OCI-LY7 (cell line): ENCODE measurements at regions not wholly inside any gene's neighbourhood (a gene's known extent, or its start where the extent isn't known, plus 50 kb on each side); places are given as distances from the start of the nearest gene placed in this dataset.

Experiments used
- BruUV-seq: library from RNA; stranded (reverse); fragments of 400-500 nt; replicated peaks from 2 replicates; lab custom pipeline; 2021; lab: Mats Ljungman, UMichigan
- CTCF ChIA-PET: fragments of 300-600 bp; sonication (Branson Sonifier 250); formaldehyde crosslinking; loops from one replicate; lab custom pipeline; 2022; ENCODE audit warnings: antibody characterized with exemption; ENCODE audit not compliant: unreplicated experiment; lab: Charles Lee
- POLR2A ChIA-PET: fragments of 300-600 bp; sonication (Branson Sonifier 250); formaldehyde crosslinking; loops from one replicate; lab custom pipeline; 2022; ENCODE audit warnings: antibody characterized with exemption; lab: Charles Lee
- DNase-seq: peaks from one replicate; pipeline ENCODE4 v3.0.0-alpha.2; 2015; ENCODE audit warnings: low spot score
- H2AFZ ChIP-seq: fragments of 200-600 bp; sonication (generic), shearing (Covaris generic); 2 replicates; pipeline ENCODE4 v1.6.1; 2014; ENCODE audit warnings: mild to moderate bottlenecking, antibody characterized with exemption, low read length, moderate library complexity
- H3K27ac ChIP-seq: fragments of 200-600 bp; sonication (generic); 2 replicates; pipeline ENCODE4 v1.5.1; 2014; ENCODE audit warnings: mixed run types, low read depth, mild to moderate bottlenecking, moderate library complexity, low read length, inconsistent platforms; ENCODE audit not compliant: poor library complexity, severe bottlenecking
- H3K36me3 ChIP-seq: fragments of 200-600 bp; sonication (generic); 2 replicates; pipeline ENCODE4 v1.6.1; 2014; ENCODE audit warnings: mild to moderate bottlenecking, antibody characterized with exemption, low read length, moderate library complexity, mixed read lengths; ENCODE audit not compliant: insufficient read depth
- H3K4me1 ChIP-seq: fragments of 200-600 bp; sonication (generic); 2 replicates; pipeline ENCODE4 v1.5.1; 2014; ENCODE audit warnings: mild to moderate bottlenecking, low read length; ENCODE audit not compliant: insufficient read depth, poor library complexity, severe bottlenecking
- H3K4me2 ChIP-seq: fragments of 200-600 bp; sonication (generic); 2 replicates; pipeline ENCODE4 v1.6.1; 2014; ENCODE audit warnings: mild to moderate bottlenecking, low read length
- H3K4me3 ChIP-seq: fragments of 200-600 bp; sonication (generic); 2 replicates; pipeline ENCODE4 v1.5.1; 2014; ENCODE audit warnings: mild to moderate bottlenecking, low read depth, low read length; ENCODE audit not compliant: poor library complexity, severe bottlenecking
- H3K79me2 ChIP-seq: fragments of 200-600 bp; sonication (generic); 2 replicates; pipeline ENCODE4 v1.6.1; 2016; ENCODE audit warnings: low read depth, mild to moderate bottlenecking, low read length, moderate library complexity, mixed read lengths; ENCODE audit not compliant: insufficient read depth
- H3K9me2 ChIP-seq: fragments of 200-600 bp; sonication (generic); 2 replicates; pipeline ENCODE4 v1.6.1; 2016; ENCODE audit warnings: mild to moderate bottlenecking, low read length, mixed read lengths; ENCODE audit not compliant: insufficient read depth
- H3K9me3 ChIP-seq: fragments of 200-600 bp; sonication (generic); 2 replicates; pipeline ENCODE4 v1.6.1; 2014; ENCODE audit warnings: mild to moderate bottlenecking, mixed run types, low read length, mixed read lengths
- H4K20me1 ChIP-seq: fragments of 200-600 bp; sonication (generic); 2 replicates; pipeline ENCODE4 v1.6.1; 2014; ENCODE audit warnings: mild to moderate bottlenecking, antibody characterized with exemption, low read length, moderate library complexity, mixed read lengths; ENCODE audit not compliant: insufficient read depth
- CTCF ChIP-seq: fragments of 200-600 bp; sonication (generic); conservative IDR thresholded peaks from 2 replicates; pipeline ENCODE4 v1.5.1; 2014; ENCODE audit warnings: mild to moderate bottlenecking, antibody characterized with exemption, low read length, moderate library complexity, mixed read lengths
- EZH2phosphoT487 ChIP-seq: fragments of 200-600 bp; sonication (generic); IDR thresholded peaks from 2 replicates; pipeline ENCODE4 v1.6.1; 2018; ENCODE audit warnings: low read depth, borderline replicate concordance, mild to moderate bottlenecking, mixed run types, antibody characterized with exemption, low read length, moderate library complexity, mixed read lengths
- intact Hi-C: fragments of 100-400 bp; cut with micrococcal nuclease; formaldehyde crosslinking; loops from one replicate; pipeline ENCODE4 v1.10.0; 2022; ENCODE audit not compliant: unreplicated experiment

- DNase-seq: no peak
- H3K4me3 ChIP-seq: no peak overlapping the region
- ChIA-PET POLR2A (no interaction called here), CTCF (no interaction called here)
- no peaks in the 10 kb centered on the region for H3K79me2 ChIP-seq
- intact Hi-C loops: no loop called here
- no peaks in the 10 kb centered on the region for H4K20me1 ChIP-seq
- H3K27ac ChIP-seq: no peak overlapping the region
- H3K9me2 ChIP-seq: no peaks in the 10 kb centered on the region
- no peaks in the 10 kb centered on the region for H3K9me3 ChIP-seq
- H3K4me1 ChIP-seq: no peaks in the 10 kb centered on the region
- no peak overlapping the region for H3K4me2 ChIP-seq
- no peak overlapping the region for H2AFZ ChIP-seq
- H3K36me3 ChIP-seq: no peaks in the 10 kb centered on the region
- no peak for TF ChIP-seq EZH2phosphoT487
- TF ChIP-seq CTCF: no peak
- no TSS peak for BruUV-seq
Observed at GRCh38 chr6:43931201-43931600, 161.2 kb downstream of the VEGFA start.

GRCh38 chr6:43930440-43931154 lies 160.6 kb downstream of the VEGFA start:
- H3K4me1 ChIP-seq: no peaks in the 10 kb centered on the region
- no peaks in the 10 kb centered on the region for H3K36me3 ChIP-seq
- H2AFZ ChIP-seq: no peak overlapping the region
- DNase-seq: no peak
- POLR2A ChIA-PET: no interaction called here
- BruUV-seq: no TSS peak
- no peak overlapping the region for H3K4me2 ChIP-seq
- no peak for TF ChIP-seq EZH2phosphoT487
- TF ChIP-seq CTCF: no peak
- no peaks in the 10 kb centered on the region for H3K79me2 ChIP-seq
- H4K20me1 ChIP-seq: no peaks in the 10 kb centered on the region
- no peaks in the 10 kb centered on the region for H3K9me2 ChIP-seq
- H3K4me3 ChIP-seq: no peak overlapping the region
- H3K9me3 ChIP-seq: no peaks in the 10 kb centered on the region
- CTCF ChIA-PET: no interaction called here
- intact Hi-C loops: no loop called here
- no peak overlapping the region for H3K27ac ChIP-seq

GRCh38 chr6:43929511-43929910 lies 159.5 kb downstream of the VEGFA start:
- no peak for TF ChIP-seq CTCF
- TF ChIP-seq EZH2phosphoT487: no peak
- DNase-seq: no peak
- H2AFZ ChIP-seq: no peak overlapping the region
- no peaks in the 10 kb centered on the region for H3K79me2 ChIP-seq
- intact Hi-C loops: no loop called here
- CTCF ChIA-PET: no interaction called here
- no peaks in the 10 kb centered on the region for H3K4me1 ChIP-seq
- H3K4me3 ChIP-seq: no peak overlapping the region
- POLR2A ChIA-PET: no interaction called here
- H3K9me3 ChIP-seq: no peaks in the 10 kb centered on the region
- no peak overlapping the region for H3K27ac ChIP-seq
- H4K20me1 ChIP-seq: no peaks in the 10 kb centered on the region
- BruUV-seq: no TSS peak
- no peak overlapping the region for H3K4me2 ChIP-seq
- no peaks in the 10 kb centered on the region for H3K9me2 ChIP-seq
- H3K36me3 ChIP-seq: no peaks in the 10 kb centered on the region
